Breast epithelium (tissue), 3 donors: ENCODE measurements at regions not wholly inside any gene's neighbourhood (a gene's known extent, or its start where the extent isn't known, plus 50 kb on each side); places are given as distances from the start of the nearest gene placed in this dataset.

Experiments
- POLR2A ChIP-seq: fragments of 450-650 bp; IDR thresholded peaks from one replicate; pipeline ENCODE4 v1.6.1; 2016; ENCODE audit warnings: antibody characterized with exemption, mild to moderate bottlenecking, moderate library complexity
- POLR2AphosphoS5 ChIP-seq, 3 donors: sonication (generic); formaldehyde crosslinking; IDR thresholded peaks; one replicate each; pipeline ENCODE4 v1.6.1; 2017; ENCODE audit warnings: antibody characterized with exemption in 3 of 3
- TF ChIP-seq, protein P1 (sequence below), 3 donors: fragments of 450-650 bp; IDR thresholded peaks; one replicate each; pipeline ENCODE4 v1.5.1; 2016 to 2017; ENCODE audit warnings: antibody characterized with exemption in 3 of 3, mild to moderate bottlenecking in 3 of 3, moderate library complexity in 3 of 3

DNA sequence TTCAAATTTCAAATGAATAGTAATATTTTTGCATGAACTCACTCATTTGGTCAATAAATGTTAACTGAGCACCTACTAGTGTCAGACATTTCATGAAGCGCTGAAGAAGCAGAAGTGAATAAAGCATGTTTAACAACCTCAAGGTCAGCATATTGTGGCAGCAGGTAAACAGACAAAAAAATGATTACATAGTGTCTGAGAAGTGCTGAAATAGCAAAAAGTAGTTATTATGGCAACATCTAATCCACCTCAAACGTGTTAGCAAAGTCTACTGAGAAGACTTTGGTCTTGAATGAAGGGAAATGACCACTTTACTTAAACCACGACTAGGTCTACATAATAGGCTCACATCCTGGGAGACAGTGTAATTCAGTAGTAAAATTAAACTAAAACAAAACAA lies 452.2 kb upstream of the LRATD1 start:
- TF ChIP-seq, protein P1, sequence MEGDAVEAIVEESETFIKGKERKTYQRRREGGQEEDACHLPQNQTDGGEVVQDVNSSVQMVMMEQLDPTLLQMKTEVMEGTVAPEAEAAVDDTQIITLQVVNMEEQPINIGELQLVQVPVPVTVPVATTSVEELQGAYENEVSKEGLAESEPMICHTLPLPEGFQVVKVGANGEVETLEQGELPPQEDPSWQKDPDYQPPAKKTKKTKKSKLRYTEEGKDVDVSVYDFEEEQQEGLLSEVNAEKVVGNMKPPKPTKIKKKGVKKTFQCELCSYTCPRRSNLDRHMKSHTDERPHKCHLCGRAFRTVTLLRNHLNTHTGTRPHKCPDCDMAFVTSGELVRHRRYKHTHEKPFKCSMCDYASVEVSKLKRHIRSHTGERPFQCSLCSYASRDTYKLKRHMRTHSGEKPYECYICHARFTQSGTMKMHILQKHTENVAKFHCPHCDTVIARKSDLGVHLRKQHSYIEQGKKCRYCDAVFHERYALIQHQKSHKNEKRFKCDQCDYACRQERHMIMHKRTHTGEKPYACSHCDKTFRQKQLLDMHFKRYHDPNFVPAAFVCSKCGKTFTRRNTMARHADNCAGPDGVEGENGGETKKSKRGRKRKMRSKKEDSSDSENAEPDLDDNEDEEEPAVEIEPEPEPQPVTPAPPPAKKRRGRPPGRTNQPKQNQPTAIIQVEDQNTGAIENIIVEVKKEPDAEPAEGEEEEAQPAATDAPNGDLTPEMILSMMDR (IDR thresholded peaks at IDR 0.05), result no peak
- TF ChIP-seq POLR2A (no peak), POLR2AphosphoS5 (IDR thresholded peaks at IDR 0.05) (no peak)
